ENCODE measurements at regions not wholly inside any gene's neighbourhood (a gene's known extent, or its start where the extent isn't known, plus 50 kb on each side); places are given as distances from the start of the nearest gene placed in this dataset.
A peak's percentile ranks its signal among the peaks of the same experiment; 100 is the strongest.

GRCh38 chr2:46850742-46851141 is 64.9 kb downstream of the MCFD2 start:
- peak; percentile 41 for DNase-seq (ENCODE audit: low read depth)

GRCh38 chr2:46849721-46850556 is 65.7 kb downstream of the MCFD2 start:
- DNase-seq (ENCODE audit: low read depth), result no peak

GRCh38 chr2:46849046-46849715 is 66.4 kb downstream of the MCFD2 start:
- no peak for DNase-seq (ENCODE audit: low read depth)

- DNase-seq (ENCODE audit: low read depth), result no peak
These were observed 67.2 kb downstream of the MCFD2 start for GRCh38 chr2:46848447-46848846.

GRCh38 chr2:46847726-46848412 is 67.7 kb downstream of the MCFD2 start:
- no peak for DNase-seq (ENCODE audit: low read depth)

GRCh38 chr2:46847185-46847710 is 68.4 kb downstream of the MCFD2 start:
- peak; percentile 83 for DNase-seq (ENCODE audit: low read depth)

- DNase-seq (ENCODE audit: low read depth), result no peak
These were observed 69.1 kb downstream of the MCFD2 start for GRCh38 chr2:46846536-46846935.

GRCh38 chr2:46845542-46846486 is 69.8 kb downstream of the MCFD2 start:
- no peak for DNase-seq (ENCODE audit: low read depth)

GRCh38 chr2:46844443-46844842 is 71.2 kb downstream of the MCFD2 start:
- DNase-seq (ENCODE audit: low read depth), result no peak

GRCh38 chr2:46844034-46844433 is 71.6 kb downstream of the MCFD2 start:
- DNase-seq (ENCODE audit: low read depth), result no peak

GRCh38 chr2:46843316-46843715 is 72.3 kb downstream of the MCFD2 start:
- DNase-seq (ENCODE audit: low read depth), result no peak

GRCh38 chr2:46842876-46843275 is 72.7 kb downstream of the MCFD2 start:
- no peak for DNase-seq (ENCODE audit: low read depth)

- no peak for DNase-seq (ENCODE audit: low read depth)
These were observed 74.0 kb downstream of the MCFD2 start for GRCh38 chr2:46841621-46842020.

- DNase-seq (ENCODE audit: low read depth), result no peak
These were observed 76.6 kb downstream of the MCFD2 start for GRCh38 chr2:46839045-46839444.

GRCh38 chr2:46837704-46838103 is 77.9 kb downstream of the MCFD2 start:
- no peak for DNase-seq (ENCODE audit: low read depth)

GRCh38 chr2:46837112-46837454 is 78.5 kb downstream of the MCFD2 start:
- DNase-seq (ENCODE audit: low read depth), result no peak

GRCh38 chr2:46836295-46837111 is 79.1 kb downstream of the MCFD2 start:
- DNase-seq (ENCODE audit: low read depth), result no peak

GRCh38 chr2:46835520-46835919 is 80.1 kb downstream of the MCFD2 start:
- no peak for DNase-seq (ENCODE audit: low read depth)

- DNase-seq (ENCODE audit: low read depth), result no peak
These were observed 83.1 kb downstream of the MCFD2 start for GRCh38 chr2:46832543-46832942.

- no peak for DNase-seq (ENCODE audit: low read depth)
These were observed 83.7 kb downstream of the MCFD2 start for GRCh38 chr2:46831869-46832265.

All from forelimb muscle (tissue), 1 donor.